ENCODE measurements at regions not wholly inside any gene's neighbourhood (a gene's known extent, or its start where the extent isn't known, plus 50 kb on each side); places are given as distances from the start of the nearest gene placed in this dataset.

- no peak for DNase-seq (ENCODE audit: low read depth in 3 of 3)
These were observed 268.0 kb downstream of the MSRB3 start for GRCh38 chr12:65546528-65546927.

GRCh38 chr12:65556676-65557437 lies 267.4 kb upstream of the HMGA2 start:
- DNase-seq (ENCODE audit: low read depth in 3 of 3) = peak; percentile 42 to 67 (median 49)

DNA sequence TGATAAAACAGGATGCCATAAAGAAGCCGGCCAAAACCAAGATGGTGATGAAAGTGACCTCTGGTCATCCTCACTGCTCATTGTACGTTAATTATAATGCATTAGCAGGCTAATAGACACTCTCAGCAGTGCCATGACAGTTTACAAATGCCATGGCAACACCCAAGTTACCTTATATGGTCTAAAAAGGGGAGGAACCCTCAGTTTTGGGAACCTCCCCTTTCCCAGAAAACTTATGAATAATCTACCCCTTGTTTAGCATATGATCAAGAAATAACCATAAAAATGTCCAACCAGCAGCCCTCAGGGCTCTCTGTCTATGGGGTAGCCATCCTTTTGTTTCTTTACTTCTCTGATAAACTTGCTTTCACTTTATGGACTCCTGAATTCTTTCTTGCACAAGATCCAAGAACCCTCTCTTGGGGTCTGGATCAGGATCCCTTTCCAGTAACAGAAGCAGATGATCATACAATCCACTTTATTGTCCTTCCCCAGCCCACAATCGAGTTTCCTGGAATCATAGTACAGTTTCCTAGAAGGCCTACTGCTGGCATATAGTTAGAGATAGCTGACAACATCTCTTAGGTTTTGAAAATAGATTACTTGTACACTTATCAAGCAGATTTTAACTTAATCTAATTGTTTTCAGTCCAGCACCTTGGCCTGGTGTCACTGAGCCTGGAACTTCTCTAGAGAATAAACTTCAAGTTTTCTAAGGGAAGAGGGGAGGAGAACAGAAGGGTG lies 266.7 kb upstream of the HMGA2 start:
- no peak for DNase-seq (ENCODE audit: low read depth in 3 of 3)

DNA sequence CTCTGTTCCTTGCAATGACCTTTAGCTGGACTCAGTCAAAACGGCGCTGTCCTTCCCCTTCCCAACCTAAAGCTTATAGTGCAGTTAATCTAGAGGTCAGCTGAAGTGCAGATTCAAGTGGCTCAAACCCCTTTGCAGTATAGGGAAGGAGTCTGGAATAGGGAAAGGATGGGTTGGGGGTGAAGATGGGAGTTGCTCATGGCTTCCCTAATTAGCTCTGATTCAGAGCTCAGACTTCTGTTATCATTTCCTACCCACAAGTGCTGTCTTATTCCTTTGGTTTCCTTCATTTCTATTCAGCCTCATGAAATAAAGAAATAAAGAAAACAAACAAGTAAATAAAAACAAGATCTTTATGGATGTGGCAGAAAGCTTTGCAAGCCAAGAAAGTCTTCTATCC lies 264.0 kb upstream of the HMGA2 start:
- DNase-seq (ENCODE audit: low read depth in 3 of 3) = no peak

- DNase-seq (ENCODE audit: low read depth in 3 of 3) = no peak
These were observed 262.4 kb upstream of the HMGA2 start for GRCh38 chr12:65561798-65562382.

DNA sequence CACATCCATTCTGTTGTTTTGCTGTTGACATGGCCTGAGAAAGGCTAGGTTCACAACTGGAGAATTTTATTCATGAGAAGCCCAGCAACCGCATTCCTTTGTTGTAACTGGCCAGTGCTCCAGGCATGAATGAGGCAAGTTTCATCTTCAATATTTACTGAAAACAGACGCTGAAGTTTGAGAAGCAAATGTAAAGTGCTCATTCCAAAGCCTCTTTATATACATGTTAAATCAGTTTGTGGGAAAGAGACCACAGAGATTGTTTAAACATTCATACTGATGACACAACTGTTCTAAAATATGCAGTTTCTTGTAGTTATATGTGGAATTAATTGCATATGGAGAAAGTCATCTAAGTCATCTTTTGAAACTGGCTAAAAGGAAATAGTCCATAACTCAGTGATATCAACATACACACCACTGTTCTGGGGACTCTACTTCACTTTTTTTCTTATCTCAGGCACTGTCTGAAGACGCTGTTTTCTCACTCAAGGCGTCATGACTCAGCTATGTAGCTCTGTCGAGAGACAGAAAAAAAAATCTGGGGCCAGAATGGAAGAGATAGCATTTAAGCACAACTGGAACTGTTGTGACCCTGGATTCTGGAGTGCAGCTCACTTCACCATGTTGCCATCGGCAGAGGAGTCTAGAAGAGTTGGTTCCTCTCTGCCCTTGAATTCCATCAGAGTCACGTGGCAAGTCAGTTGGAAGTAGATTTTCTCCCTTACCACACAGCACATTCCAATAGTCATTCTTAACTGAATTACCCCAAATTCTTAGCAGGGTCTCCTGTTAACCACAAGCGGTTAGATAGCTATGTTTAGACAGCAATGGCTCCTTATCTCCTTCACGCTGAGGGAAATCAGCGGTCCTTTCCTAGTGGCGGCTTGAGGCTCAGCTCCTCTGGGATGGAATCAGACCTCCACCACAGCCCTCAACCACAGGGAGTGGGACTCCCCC lies 258.4 kb upstream of the HMGA2 start:
- DNase-seq (ENCODE audit: low read depth in 3 of 3) = no peak

- DNase-seq (ENCODE audit: low read depth in 3 of 3) = no peak
These were observed 257.5 kb upstream of the HMGA2 start for GRCh38 chr12:65566751-65567150.

DNA sequence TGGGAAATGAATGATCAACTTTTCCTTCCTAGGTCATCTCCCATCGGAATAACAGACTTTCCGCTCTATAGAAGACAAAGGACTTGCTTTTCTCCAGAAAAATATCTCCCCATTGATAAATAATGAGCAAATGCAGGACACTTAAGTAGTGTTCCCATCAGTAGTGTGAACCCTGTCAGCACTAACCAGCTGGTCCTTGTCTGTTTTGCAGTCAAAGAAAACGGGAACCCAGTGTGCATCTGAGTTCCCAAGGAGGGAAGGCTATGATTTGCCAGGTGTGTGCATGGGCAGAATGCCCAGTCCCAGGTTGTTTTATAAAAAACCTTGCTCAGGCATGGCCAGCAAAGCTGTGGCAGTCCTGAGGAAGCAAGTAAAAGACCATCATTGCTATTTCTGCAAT lies 256.5 kb upstream of the HMGA2 start:
- no peak for DNase-seq (ENCODE audit: low read depth in 3 of 3)

- no peak for DNase-seq (ENCODE audit: low read depth in 3 of 3)
These were observed 255.8 kb upstream of the HMGA2 start for GRCh38 chr12:65568517-65568916.

DNA sequence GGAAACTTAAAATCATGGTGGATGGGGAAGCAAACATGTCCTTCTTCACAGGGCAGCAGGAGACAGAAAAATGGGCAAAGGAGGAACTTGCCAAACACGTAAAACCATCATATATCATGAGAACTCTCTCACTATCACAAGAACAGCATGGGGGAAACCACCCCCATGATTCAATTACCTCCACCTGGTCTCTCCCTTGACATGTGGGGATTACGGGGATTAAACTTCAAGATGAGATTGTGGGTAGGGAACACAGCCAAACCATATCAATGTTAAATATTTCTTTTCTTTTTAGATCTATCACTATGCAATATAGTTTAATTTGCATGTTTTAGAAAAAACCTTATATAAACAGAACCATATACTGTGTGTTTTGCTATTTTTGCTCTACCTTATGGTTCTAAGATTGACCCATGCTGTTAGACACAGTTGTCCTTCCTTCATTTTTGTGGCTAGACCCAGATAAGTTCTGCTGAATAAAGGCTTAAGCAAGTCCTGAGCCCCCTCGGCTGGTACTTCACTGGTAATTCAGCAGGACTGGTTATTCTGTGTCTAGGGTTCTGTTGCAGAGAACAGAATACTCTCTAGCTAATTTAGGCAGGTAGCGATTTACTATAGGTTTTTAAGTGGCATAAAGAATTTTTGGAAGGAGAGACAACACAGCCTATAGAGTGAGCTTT lies 253.7 kb upstream of the HMGA2 start:
- DNase-seq (ENCODE audit: low read depth in 3 of 3) = no peak

DNA sequence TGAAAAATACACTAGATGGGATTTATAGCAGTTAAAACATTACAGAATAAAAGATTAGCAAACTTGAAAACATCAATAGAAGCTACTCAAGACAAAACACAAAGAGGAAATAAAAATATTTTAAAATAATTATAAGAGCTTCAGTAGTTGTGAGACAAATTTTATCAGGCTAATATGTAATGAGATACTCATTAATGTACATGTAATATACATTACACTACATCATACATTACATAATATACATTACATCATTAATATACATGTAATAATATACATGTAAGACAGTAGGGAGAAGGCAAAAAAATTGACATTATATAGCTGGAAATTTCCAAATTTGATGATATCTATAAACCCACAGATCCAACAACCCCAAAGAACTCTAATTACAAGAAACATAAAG lies 249.4 kb upstream of the HMGA2 start:
- no peak for DNase-seq (ENCODE audit: low read depth in 3 of 3)

DNA sequence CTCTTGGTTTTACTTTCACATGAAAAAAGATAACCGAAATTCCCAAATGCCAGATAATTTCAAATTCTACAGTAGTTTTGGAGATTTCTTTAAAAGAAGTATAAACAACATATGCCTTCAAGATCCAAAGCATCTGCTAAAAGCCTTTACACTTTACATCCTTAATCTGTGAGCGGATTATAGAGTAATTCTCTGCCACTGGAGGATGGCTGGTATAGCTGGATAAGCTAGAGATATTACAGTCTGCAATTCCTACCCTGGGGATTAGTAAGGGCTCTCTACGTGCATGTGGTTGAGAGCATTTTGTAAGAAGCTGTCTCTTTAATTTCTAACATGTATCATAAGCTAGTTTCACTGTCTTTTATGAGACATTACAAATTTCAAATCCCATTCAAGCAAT lies 240.3 kb upstream of the HMGA2 start:
- DNase-seq (ENCODE audit: low read depth in 3 of 3) = no peak

DNA sequence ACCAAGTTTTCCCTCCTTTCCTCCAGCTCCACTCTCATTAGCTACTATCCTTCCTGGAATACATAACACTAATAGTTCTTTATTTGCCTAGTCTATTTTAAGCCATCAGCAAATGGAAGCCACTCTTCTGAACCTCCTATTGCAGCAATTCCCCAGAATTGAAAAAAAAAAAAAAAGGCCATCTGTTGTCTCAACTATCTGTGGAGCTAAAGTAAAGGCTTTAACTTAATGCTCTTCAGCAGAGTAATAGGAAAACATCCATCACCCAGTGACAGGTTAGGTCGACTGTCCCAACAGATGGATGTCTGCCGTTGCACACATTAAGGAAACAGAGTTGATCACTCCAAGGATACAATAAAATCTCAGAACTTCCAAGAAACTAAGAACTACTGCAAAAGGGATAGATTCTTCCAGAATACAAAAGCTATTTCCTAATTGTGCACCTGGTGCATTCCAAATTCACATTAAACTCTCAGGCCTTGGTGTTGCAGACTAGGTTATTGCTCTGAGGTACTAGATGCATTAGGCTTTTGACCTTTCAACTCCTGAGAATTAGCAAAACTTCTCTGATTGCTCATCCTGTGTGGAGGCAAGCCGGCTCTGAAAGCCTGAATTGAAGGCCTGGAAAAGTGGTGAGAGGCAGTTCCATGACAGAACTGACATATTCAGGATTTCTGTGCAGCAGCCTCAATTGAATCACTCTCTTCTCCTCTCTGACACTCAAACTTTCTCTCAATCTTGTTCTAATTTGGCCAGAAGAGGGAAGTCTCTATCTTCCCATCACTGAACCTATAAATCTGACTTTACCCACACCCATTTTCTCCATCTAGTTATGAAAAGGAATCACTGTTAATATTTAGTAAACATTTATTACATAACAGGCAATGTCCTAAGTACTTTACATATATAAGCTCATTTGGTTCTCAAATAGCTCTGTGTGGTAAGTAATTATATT lies 238.4 kb upstream of the HMGA2 start:
- no peak for DNase-seq (ENCODE audit: low read depth in 3 of 3)

DNA sequence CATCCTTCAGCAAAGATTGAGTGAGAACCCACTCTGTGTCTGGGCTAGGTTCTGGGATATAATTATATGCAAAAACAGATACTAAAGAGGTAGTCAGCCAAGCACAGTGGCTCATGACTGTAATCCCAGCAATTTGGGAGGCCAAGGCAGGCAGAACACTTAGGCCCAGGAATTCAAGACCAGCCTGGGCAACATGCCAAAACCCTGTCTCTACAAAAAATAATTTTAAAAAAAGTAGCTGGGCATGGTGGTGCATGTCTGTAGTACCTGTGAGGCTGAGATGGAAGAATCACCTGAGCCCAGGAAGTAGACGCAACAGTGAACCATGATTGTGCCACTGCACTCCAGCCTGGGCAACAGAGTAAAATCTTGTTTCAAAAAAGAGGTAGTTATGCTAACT lies 237.5 kb upstream of the HMGA2 start:
- no peak for DNase-seq (ENCODE audit: low read depth in 3 of 3)

DNA sequence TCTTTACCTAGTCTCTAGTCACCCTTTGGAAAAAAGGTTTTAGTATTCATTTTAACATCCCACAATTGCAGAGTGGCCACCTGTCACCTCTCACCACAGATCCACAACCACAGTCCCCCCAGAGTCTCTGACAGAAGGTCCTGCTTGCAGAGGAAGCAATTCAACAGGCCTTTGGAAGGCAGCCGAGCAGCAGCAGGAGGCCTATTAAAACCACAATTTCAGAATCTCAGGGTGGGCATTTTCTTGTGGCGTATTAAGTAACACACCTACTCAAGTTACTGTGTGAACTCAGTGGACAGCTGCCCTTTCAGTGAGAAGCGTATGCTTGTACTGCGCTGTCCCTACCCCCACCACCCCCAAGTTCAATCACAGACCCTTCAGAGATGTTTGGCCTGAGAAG lies 234.0 kb upstream of the HMGA2 start:
- no peak for DNase-seq (ENCODE audit: low read depth in 3 of 3)

- no peak for DNase-seq (ENCODE audit: low read depth in 3 of 3)
These were observed 231.9 kb upstream of the HMGA2 start for GRCh38 chr12:65592416-65592815.

DNA sequence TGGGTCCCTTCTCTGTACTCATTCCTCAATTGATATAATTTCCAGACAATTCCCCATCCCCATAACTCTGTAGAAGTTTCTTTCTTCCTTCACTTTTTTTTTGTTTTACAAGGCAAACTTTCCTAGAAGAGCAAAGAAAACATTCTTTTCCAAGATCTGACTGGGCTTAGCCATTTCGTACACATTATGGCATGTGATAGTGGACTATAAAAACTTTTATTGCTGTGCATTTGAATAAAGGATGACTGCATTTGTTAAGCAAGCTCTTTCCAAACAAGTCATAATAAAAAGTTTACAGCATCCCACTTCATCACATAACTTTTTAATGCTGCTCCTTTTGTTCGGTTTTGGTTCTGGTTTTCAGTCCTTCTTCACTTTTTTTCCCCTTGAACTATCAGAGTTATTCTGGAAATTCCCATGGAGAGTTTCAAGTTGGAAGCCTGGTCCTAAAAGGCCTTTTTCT lies 231.0 kb upstream of the HMGA2 start:
- no peak for DNase-seq (ENCODE audit: low read depth in 3 of 3)

DNA sequence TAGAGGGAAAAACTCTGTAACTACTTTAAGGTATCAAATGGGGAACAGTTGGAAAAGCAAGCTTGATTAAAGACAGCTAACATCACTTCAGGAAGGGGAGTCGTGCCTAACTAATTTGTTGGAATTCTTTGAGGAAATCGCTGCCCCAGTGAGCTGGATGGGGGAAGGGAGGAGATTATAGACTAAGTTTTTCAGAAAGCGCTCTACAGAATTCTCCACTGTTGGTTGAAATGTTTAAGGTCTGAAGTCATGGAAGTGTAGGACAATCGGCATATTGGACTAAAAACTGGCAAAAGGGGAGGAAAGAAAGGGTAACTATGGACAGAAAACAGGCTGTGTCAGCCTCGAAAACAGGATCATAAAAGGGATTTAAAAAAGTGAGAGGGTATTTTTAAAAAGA lies 229.9 kb upstream of the HMGA2 start:
- no peak for DNase-seq (ENCODE audit: low read depth in 3 of 3)

DNA sequence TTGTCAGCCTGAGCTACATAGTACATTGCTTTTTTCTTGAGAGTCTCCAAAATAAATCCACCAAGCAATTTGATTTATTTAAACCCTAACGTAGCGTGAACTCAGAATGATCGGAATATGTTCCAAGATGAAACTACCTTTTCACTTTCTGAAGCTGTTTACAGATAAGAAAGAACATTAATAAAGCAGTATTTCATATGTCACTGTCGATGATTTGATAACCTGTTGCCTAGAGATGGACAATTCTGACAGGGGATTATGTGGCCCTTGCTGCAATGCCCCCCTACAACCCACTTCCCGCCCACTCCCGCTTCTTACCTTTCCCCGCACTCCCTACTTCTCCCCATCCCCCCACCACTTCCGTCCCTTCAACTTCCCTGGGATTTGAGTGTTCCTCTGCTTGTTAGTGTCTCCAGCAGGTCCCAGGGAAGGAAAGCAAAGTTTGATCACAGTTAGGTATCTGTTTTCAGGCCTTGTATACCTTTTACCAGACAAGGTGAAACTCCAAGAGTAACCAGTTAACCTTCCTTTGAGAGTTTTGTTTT lies 229.2 kb upstream of the HMGA2 start:
- DNase-seq (ENCODE audit: low read depth in 3 of 3) = no peak
